WTC11 (cell line): ENCODE measurements at regions not wholly inside any gene's neighbourhood (a gene's known extent, or its start where the extent isn't known, plus 50 kb on each side); places are given as distances from the start of the nearest gene placed in this dataset.

Experiments used
- CREB1 ChIP-seq: sonication (generic); formaldehyde crosslinking; IDR thresholded peaks from 2 replicates; pipeline ENCODE4 v1.8.0; 2023; ENCODE audit warnings: mild to moderate bottlenecking, missing genetic modification reagents
- ESRRA ChIP-seq: sonication (generic); formaldehyde crosslinking; IDR thresholded peaks from 2 replicates; pipeline ENCODE4 v1.8.1; 2022; ENCODE audit warnings: mild to moderate bottlenecking, missing genetic modification reagents, borderline replicate concordance
- GABPB1 ChIP-seq: sonication (generic); formaldehyde crosslinking; IDR thresholded peaks from 2 replicates; pipeline ENCODE4 v1.8.1; 2023; ENCODE audit warnings: mild to moderate bottlenecking, missing genetic modification reagents
- IRF2 ChIP-seq: sonication (generic); formaldehyde crosslinking; IDR thresholded peaks from 2 replicates; pipeline ENCODE4 v1.8.0; 2022; ENCODE audit warnings: low read depth, missing genetic modification reagents, borderline replicate concordance
- KAT7 ChIP-seq: sonication (generic); formaldehyde crosslinking; IDR thresholded peaks from 2 replicates; pipeline ENCODE4 v1.8.1; 2023; ENCODE audit warnings: missing genetic modification reagents, mild to moderate bottlenecking, borderline replicate concordance
- NR3C1 ChIP-seq: sonication (generic); formaldehyde crosslinking; conservative IDR thresholded peaks from 2 replicates; pipeline ENCODE4 v1.8.1; 2023; ENCODE audit warnings: low read depth, mild to moderate bottlenecking, missing genetic modification reagents
- TEAD4 ChIP-seq: sonication (generic); formaldehyde crosslinking; IDR thresholded peaks from 2 replicates; pipeline ENCODE4 v1.8.0; 2022; ENCODE audit warnings: mild to moderate bottlenecking, missing genetic modification reagents
- TF ChIP-seq, protein P1 (sequence below): sonication (generic); formaldehyde crosslinking; IDR thresholded peaks from 2 replicates; pipeline ENCODE4 v1.8.0; 2023; ENCODE audit warnings: missing genetic modification reagents, mild to moderate bottlenecking, borderline replicate concordance
- TF ChIP-seq, protein P2 (sequence below): fragments of 200-600 bp; IDR thresholded peaks from 2 replicates; pipeline ENCODE4 v1.8.0; 2022; ENCODE audit warnings: antibody characterized with exemption
- TF ChIP-seq, protein P3 (sequence below): sonication (generic); formaldehyde crosslinking; IDR thresholded peaks from 2 replicates; pipeline ENCODE4 v1.8.1; 2023; ENCODE audit warnings: mild to moderate bottlenecking, moderate library complexity, missing genetic modification reagents
- TF ChIP-seq, protein P4 (sequence below): sonication (generic); formaldehyde crosslinking; IDR thresholded peaks from 2 replicates; pipeline ENCODE4 v1.8.1; 2023; ENCODE audit warnings: mild to moderate bottlenecking, missing genetic modification reagents

DNA sequence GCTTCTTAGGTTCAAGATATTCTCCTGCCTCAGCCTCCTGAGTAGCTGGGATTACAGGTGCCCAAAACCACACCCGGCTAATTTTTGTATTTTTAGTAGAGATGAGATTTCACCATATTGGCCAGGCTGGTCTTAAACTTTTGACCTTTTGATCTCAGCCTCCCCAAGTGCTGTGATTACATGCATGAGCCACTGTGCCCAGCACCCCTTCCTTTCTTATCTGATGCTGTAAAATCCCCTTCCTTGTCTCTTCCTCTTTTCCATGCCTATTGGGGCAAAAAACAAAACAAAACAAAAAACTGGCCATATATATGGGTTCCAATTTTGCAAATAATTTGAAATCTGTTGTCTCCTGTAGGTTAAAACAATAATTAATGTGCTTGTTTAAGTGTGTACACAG is 74.0 kb upstream of the RPS4Y2 start:
- no peak for TF ChIP-seq ESRRA (CRISPR knock-in tag)
- no peak for TF ChIP-seq NR3C1 (CRISPR knock-in tag)
- TF ChIP-seq, protein P1, sequence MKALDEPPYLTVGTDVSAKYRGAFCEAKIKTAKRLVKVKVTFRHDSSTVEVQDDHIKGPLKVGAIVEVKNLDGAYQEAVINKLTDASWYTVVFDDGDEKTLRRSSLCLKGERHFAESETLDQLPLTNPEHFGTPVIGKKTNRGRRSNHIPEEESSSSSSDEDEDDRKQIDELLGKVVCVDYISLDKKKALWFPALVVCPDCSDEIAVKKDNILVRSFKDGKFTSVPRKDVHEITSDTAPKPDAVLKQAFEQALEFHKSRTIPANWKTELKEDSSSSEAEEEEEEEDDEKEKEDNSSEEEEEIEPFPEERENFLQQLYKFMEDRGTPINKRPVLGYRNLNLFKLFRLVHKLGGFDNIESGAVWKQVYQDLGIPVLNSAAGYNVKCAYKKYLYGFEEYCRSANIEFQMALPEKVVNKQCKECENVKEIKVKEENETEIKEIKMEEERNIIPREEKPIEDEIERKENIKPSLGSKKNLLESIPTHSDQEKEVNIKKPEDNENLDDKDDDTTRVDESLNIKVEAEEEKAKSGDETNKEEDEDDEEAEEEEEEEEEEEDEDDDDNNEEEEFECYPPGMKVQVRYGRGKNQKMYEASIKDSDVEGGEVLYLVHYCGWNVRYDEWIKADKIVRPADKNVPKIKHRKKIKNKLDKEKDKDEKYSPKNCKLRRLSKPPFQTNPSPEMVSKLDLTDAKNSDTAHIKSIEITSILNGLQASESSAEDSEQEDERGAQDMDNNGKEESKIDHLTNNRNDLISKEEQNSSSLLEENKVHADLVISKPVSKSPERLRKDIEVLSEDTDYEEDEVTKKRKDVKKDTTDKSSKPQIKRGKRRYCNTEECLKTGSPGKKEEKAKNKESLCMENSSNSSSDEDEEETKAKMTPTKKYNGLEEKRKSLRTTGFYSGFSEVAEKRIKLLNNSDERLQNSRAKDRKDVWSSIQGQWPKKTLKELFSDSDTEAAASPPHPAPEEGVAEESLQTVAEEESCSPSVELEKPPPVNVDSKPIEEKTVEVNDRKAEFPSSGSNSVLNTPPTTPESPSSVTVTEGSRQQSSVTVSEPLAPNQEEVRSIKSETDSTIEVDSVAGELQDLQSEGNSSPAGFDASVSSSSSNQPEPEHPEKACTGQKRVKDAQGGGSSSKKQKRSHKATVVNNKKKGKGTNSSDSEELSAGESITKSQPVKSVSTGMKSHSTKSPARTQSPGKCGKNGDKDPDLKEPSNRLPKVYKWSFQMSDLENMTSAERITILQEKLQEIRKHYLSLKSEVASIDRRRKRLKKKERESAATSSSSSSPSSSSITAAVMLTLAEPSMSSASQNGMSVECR (CRISPR knock-in tag): no peak
- TF ChIP-seq CREB1 (CRISPR knock-in tag): no peak
- no peak for TF ChIP-seq GABPB1 (CRISPR knock-in tag)
- no peak for TF ChIP-seq IRF2
- TF ChIP-seq, protein P2, sequence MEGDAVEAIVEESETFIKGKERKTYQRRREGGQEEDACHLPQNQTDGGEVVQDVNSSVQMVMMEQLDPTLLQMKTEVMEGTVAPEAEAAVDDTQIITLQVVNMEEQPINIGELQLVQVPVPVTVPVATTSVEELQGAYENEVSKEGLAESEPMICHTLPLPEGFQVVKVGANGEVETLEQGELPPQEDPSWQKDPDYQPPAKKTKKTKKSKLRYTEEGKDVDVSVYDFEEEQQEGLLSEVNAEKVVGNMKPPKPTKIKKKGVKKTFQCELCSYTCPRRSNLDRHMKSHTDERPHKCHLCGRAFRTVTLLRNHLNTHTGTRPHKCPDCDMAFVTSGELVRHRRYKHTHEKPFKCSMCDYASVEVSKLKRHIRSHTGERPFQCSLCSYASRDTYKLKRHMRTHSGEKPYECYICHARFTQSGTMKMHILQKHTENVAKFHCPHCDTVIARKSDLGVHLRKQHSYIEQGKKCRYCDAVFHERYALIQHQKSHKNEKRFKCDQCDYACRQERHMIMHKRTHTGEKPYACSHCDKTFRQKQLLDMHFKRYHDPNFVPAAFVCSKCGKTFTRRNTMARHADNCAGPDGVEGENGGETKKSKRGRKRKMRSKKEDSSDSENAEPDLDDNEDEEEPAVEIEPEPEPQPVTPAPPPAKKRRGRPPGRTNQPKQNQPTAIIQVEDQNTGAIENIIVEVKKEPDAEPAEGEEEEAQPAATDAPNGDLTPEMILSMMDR: no peak
- TF ChIP-seq, protein P3, sequence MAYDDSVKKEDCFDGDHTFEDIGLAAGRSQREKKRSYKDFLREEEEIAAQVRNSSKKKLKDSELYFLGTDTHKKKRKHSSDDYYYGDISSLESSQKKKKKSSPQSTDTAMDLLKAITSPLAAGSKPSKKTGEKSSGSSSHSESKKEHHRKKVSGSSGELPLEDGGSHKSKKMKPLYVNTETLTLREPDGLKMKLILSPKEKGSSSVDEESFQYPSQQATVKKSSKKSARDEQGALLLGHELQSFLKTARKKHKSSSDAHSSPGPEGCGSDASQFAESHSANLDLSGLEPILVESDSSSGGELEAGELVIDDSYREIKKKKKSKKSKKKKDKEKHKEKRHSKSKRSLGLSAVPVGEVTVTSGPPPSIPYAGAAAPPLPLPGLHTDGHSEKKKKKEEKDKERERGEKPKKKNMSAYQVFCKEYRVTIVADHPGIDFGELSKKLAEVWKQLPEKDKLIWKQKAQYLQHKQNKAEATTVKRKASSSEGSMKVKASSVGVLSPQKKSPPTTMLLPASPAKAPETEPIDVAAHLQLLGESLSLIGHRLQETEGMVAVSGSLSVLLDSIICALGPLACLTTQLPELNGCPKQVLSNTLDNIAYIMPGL (CRISPR knock-in tag): no peak
- TF ChIP-seq TEAD4 (CRISPR knock-in tag): no peak
- TF ChIP-seq, protein P4, sequence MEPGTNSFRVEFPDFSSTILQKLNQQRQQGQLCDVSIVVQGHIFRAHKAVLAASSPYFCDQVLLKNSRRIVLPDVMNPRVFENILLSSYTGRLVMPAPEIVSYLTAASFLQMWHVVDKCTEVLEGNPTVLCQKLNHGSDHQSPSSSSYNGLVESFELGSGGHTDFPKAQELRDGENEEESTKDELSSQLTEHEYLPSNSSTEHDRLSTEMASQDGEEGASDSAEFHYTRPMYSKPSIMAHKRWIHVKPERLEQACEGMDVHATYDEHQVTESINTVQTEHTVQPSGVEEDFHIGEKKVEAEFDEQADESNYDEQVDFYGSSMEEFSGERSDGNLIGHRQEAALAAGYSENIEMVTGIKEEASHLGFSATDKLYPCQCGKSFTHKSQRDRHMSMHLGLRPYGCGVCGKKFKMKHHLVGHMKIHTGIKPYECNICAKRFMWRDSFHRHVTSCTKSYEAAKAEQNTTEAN (CRISPR knock-in tag): no peak
- TF ChIP-seq KAT7: no peak
